ENCODE measurements at regions not wholly inside any gene's neighbourhood (a gene's known extent, or its start where the extent isn't known, plus 50 kb on each side); places are given as distances from the start of the nearest gene placed in this dataset.

DNA sequence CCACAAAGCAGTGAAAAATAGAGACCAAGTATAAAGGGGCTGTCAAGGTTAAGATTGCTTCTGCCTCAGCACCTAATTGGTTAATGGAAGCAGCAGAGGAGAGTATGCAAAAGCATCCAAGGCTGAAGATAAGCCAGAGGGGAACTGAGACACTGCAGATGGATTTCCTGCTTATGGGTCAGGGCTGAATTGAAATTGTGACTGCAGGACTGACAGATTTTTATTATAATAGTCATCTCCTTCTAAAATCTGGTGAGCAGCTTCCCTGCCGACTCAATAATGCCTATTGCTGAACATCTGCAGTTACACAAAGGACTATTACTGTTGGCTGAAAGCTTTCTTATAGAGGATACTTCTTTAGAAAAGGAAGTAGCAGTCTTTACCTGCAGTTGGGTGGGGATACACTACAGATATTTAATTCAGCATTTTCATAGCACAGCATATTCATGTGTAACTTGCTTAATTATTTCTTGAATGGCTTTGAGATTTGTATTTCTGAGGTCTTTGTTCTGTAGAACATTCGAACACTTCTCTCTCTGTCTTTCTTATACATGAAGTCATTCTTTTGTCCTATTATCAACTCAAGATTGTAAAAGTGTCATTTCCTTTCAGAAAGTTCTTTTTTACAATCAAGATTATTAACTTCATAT, 363.0 kb upstream of the RIOK2 start:
- Histone ChIP-seq H3K27me3 (ENCODE audit: control insufficient read depth in 4 of 4, insufficient read depth in 4 of 4, low read length in 3 of 4) (no peaks in the 10 kb centered on the region), H3K9me3 (ENCODE audit: control insufficient read depth in 4 of 4, low read length in 3 of 4) (no peaks in the 10 kb centered on the region), H3K4me1 (ENCODE audit: control insufficient read depth in 4 of 4, insufficient read depth in 4 of 4, low read length in 3 of 4) (no peaks in the 10 kb centered on the region), H3K27ac (ENCODE audit: low read depth in 1 of 2, low read length in 2 of 2) (no peak overlapping the region), H3K4me3 (ENCODE audit: low read depth in 1 of 3, low read length in 3 of 3) (no peak overlapping the region), H3K36me3 (ENCODE audit: control insufficient read depth in 4 of 4, insufficient read depth in 3 of 4, low read depth in 1 of 4, low read length in 3 of 4) (no peaks in the 10 kb centered on the region), H3K9ac (ENCODE audit: low read depth in 1 of 2, low read length in 2 of 2) (no peak overlapping the region)
- TF ChIP-seq EGR1 (IDR thresholded peaks at IDR 0.05; ENCODE audit: low read depth in 2 of 2) (no peak), RAD21 (IDR thresholded peaks at IDR 0.05) (no peak), HNF4A (conservative IDR thresholded peaks at IDR 0.05) (no peak), JUND (IDR thresholded peaks at IDR 0.05) (no peak), HNF4G (IDR thresholded peaks at IDR 0.05) (no peak), GABPA (IDR thresholded peaks at IDR 0.05 in 1 of 2, conservative IDR thresholded peaks at IDR 0.05 in 1 of 2) (no peak), YY1 (IDR thresholded peaks at IDR 0.05) (no peak), ATF3 (IDR thresholded peaks at IDR 0.05) (no peak), FOXA1 (IDR thresholded peaks at IDR 0.05) (no peak), CTCF (IDR thresholded peaks at IDR 0.05; ENCODE audit: low read depth, low read length, missing input control) (no peak), TAF1 (conservative IDR thresholded peaks at IDR 0.05) (no peak), MAX (IDR thresholded peaks at IDR 0.05) (no peak), RXRA (IDR thresholded peaks at IDR 0.05) (no peak), NR2F2 (IDR thresholded peaks at IDR 0.05) (no peak), REST (IDR thresholded peaks at IDR 0.05) (no peak), FOXA2 (IDR thresholded peaks at IDR 0.05) (no peak), SP1 (IDR thresholded peaks at IDR 0.05) (no peak)
- TF ChIP-seq, protein P1, sequence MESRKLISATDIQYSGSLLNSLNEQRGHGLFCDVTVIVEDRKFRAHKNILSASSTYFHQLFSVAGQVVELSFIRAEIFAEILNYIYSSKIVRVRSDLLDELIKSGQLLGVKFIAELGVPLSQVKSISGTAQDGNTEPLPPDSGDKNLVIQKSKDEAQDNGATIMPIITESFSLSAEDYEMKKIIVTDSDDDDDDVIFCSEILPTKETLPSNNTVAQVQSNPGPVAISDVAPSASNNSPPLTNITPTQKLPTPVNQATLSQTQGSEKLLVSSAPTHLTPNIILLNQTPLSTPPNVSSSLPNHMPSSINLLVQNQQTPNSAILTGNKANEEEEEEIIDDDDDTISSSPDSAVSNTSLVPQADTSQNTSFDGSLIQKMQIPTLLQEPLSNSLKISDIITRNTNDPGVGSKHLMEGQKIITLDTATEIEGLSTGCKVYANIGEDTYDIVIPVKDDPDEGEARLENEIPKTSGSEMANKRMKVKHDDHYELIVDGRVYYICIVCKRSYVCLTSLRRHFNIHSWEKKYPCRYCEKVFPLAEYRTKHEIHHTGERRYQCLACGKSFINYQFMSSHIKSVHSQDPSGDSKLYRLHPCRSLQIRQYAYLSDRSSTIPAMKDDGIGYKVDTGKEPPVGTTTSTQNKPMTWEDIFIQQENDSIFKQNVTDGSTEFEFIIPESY (IDR thresholded peaks at IDR 0.05): no peak
- 50% methylated on average over 2 of the region's 2 CpGs for WGBS
- no peak for DNase-seq (ENCODE audit: low spot score)

Data from liver (tissue), 8 donors.